ENCODE measurements at regions not wholly inside any gene's neighbourhood (a gene's known extent, or its start where the extent isn't known, plus 50 kb on each side); places are given as distances from the start of the nearest gene placed in this dataset.

GRCh38 chr15:36527235-36528162 is 51.9 kb upstream of the CDIN1 start:
- no peak for TF ChIP-seq POLR2AphosphoS5 (IDR thresholded peaks at IDR 0.05)
- TF ChIP-seq, protein P1, sequence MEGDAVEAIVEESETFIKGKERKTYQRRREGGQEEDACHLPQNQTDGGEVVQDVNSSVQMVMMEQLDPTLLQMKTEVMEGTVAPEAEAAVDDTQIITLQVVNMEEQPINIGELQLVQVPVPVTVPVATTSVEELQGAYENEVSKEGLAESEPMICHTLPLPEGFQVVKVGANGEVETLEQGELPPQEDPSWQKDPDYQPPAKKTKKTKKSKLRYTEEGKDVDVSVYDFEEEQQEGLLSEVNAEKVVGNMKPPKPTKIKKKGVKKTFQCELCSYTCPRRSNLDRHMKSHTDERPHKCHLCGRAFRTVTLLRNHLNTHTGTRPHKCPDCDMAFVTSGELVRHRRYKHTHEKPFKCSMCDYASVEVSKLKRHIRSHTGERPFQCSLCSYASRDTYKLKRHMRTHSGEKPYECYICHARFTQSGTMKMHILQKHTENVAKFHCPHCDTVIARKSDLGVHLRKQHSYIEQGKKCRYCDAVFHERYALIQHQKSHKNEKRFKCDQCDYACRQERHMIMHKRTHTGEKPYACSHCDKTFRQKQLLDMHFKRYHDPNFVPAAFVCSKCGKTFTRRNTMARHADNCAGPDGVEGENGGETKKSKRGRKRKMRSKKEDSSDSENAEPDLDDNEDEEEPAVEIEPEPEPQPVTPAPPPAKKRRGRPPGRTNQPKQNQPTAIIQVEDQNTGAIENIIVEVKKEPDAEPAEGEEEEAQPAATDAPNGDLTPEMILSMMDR (IDR thresholded peaks at IDR 0.05) = no peak
- TF ChIP-seq POLR2A (IDR thresholded peaks at IDR 0.05) = no peak
- no peak for TF ChIP-seq EP300 (IDR thresholded peaks at IDR 0.05)
- no peaks in the 10 kb centered on the region for H3K27me3 ChIP-seq
- no peak for DNase-seq
- intact Hi-C loops (cut with DNase I) = no loop called here
- no peaks in the 10 kb centered on the region for H3K4me1 ChIP-seq
- H3K4me3 ChIP-seq = no peak overlapping the region
- H3K36me3 ChIP-seq = no peaks in the 10 kb centered on the region
- no peak overlapping the region for H3K27ac ChIP-seq
- H3K9me3 ChIP-seq = no peaks in the 10 kb centered on the region
- 59 to 65% methylated on average over 9 of the region's 9 CpGs for WGBS, 2 donors

DNA sequence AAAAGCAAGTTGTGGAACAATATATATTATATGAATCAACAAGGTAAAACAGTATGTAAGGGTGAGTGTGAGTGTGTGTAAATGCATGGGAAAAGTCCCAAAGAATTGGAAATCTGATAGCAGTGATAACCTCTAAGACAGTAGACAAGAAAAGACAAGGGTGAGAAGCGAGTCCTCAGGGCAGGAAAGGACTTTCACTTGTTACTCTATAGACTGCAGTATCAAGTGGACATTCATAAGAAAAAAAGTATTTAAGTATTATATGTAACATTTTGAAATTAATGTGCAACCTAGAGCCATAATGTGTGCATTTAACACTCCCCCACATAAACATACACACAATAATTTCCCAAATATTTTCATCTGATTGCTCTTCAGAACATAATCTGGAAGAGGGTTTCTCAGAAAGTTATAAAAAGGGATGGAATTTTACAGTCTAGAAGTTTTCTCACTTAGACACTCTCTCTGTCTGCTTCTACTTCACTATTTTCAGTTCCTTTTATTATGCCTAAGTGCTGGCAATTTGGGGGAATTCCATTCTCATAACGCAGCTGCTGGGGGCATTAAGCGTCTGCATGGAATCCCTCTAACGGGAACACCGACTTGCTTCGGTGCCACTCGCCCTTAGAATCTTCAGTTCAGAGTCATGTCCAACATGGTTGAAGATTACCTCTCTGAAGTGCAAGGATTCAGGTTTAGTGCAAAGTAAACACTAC is 50.0 kb upstream of the CDIN1 start:
- H3K4me3 ChIP-seq = no peak overlapping the region
- no peak for DNase-seq
- no peak for TF ChIP-seq EP300 (IDR thresholded peaks at IDR 0.05)
- TF ChIP-seq, protein P1 (IDR thresholded peaks at IDR 0.05) = no peak
- TF ChIP-seq POLR2AphosphoS5 (IDR thresholded peaks at IDR 0.05) = no peak
- H3K4me1 ChIP-seq = no peaks in the 10 kb centered on the region
- H3K27me3 ChIP-seq = no peaks in the 10 kb centered on the region
- no peaks in the 10 kb centered on the region for H3K36me3 ChIP-seq
- intact Hi-C loops (cut with DNase I) = no loop called here
- no peak overlapping the region for H3K27ac ChIP-seq
- 42 to 55% methylated on average over 7 of the region's 7 CpGs for WGBS, 2 donors
- H3K9me3 ChIP-seq = no peaks in the 10 kb centered on the region

Small RNA genes in the stretch of these regions (small RNA-seq; reads per million reads assigned to genes)
- 0 reads per million in 3 donors for gene AC068867.1
- 0 reads per million in 3 donors for gene MIR4510
